ENCODE measurements at regions not wholly inside any gene's neighbourhood (a gene's known extent, or its start where the extent isn't known, plus 50 kb on each side); places are given as distances from the start of the nearest gene placed in this dataset.
"Not testable (repeated sequence)": the region's sequence is repeated elsewhere in the genome, so short reads cannot be mapped to it uniquely, and the experiment has no call there.

GRCh38 chr14:105902131-105902898 lies 375.9 kb downstream of the TMEM121 start:
- Histone ChIP-seq H3K4me3 (ENCODE audit: low read depth, low read length) (no peak overlapping the region), H3K36me3 (ENCODE audit: control insufficient read depth, insufficient read depth, low read length) (no peaks in the 10 kb centered on the region), H3K4me1 (ENCODE audit: control insufficient read depth, insufficient read depth, low read length) (no peaks in the 10 kb centered on the region), H3K9ac (ENCODE audit: low read length) (no peak overlapping the region), H3K9me3 (ENCODE audit: control insufficient read depth, insufficient read depth, low read depth, low read length) (peaks cover 82% of the 10 kb centered on the region; the same call in 1 of the 2 replicates), H3K27ac (ENCODE audit: low read depth, low read length) (no peak overlapping the region), H3K27me3 (ENCODE audit: control insufficient read depth, insufficient read depth, low read length) (no peaks in the 10 kb centered on the region)

DNA sequence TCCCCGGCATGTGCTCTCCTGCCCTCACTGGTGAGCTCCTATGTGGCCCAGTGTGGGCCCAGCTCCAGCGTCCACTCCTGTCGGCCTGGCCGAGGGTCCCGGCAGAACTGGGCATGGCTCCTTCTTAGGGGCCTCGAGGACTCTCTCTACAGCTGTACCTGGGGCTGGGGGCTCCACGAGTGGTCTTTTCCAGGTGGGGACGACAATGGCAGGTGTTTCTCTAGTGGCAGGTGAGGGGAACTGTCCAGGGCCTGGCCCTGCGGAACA lies 376.4 kb downstream of the TMEM121 start:
- H3K4me3 ChIP-seq (ENCODE audit: low read depth, low read length); H3K36me3 ChIP-seq (ENCODE audit: control insufficient read depth, insufficient read depth, low read length); H3K27ac ChIP-seq (ENCODE audit: low read depth, low read length); H3K27me3 ChIP-seq (ENCODE audit: control insufficient read depth, insufficient read depth, low read length); H3K9ac ChIP-seq (ENCODE audit: low read length); H3K4me1 ChIP-seq (ENCODE audit: control insufficient read depth, insufficient read depth, low read length): not testable (repeated sequence)
- peaks cover 82% of the 10 kb centered on the region; the same call in 1 of the 2 replicates for H3K9me3 ChIP-seq (ENCODE audit: control insufficient read depth, insufficient read depth, low read depth, low read length)

GRCh38 chr14:105903971-105904370 lies 377.6 kb downstream of the TMEM121 start:
- H3K27ac ChIP-seq (ENCODE audit: low read depth, low read length) = no peak overlapping the region
- H3K4me1 ChIP-seq (ENCODE audit: control insufficient read depth, insufficient read depth, low read length) = peaks cover 3% of the 10 kb centered on the region; the same call in 1 of the 2 replicates
- H3K9me3 ChIP-seq (ENCODE audit: control insufficient read depth, insufficient read depth, low read depth, low read length) = peaks cover 80% of the 10 kb centered on the region; the same call in 1 of the 2 replicates
- H3K4me3 ChIP-seq (ENCODE audit: low read depth, low read length) = no peak overlapping the region
- H3K36me3 ChIP-seq (ENCODE audit: control insufficient read depth, insufficient read depth, low read length) = no peaks in the 10 kb centered on the region
- H3K9ac ChIP-seq (ENCODE audit: low read length) = no peak overlapping the region
- H3K27me3 ChIP-seq (ENCODE audit: control insufficient read depth, insufficient read depth, low read length) = no peaks in the 10 kb centered on the region

DNA sequence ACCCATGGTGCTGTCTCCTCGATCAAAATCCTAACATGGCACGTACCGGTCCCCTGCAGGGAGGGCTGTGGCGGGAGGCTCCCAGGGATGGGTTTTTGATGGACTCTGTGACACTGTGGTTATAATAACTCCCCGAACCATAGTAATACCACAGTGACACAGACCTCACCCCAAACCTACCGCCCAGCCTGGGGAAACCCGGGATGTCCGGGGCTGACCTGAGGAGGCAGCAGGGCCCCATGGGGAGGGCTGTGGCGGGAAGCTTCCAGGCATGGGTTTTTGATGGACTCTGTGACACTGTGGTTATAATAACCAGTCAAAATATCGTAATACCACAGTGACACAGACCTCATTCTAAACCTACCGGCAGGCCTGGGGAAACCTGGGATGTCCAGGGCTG lies 378.0 kb downstream of the TMEM121 start:
- Histone ChIP-seq H3K27ac (ENCODE audit: low read depth, low read length) (no peak overlapping the region), H3K9me3 (ENCODE audit: control insufficient read depth, insufficient read depth, low read depth, low read length) (peaks cover 81% of the 10 kb centered on the region; the same call in 1 of the 2 replicates), H3K9ac (ENCODE audit: low read length) (no peak overlapping the region), H3K4me3 (ENCODE audit: low read depth, low read length) (no peak overlapping the region), H3K4me1 (ENCODE audit: control insufficient read depth, insufficient read depth, low read length) (peaks cover 3% of the 10 kb centered on the region; the same call in 1 of the 2 replicates), H3K27me3 (ENCODE audit: control insufficient read depth, insufficient read depth, low read length) (no peaks in the 10 kb centered on the region), H3K36me3 (ENCODE audit: control insufficient read depth, insufficient read depth, low read length) (no peaks in the 10 kb centered on the region)

DNA sequence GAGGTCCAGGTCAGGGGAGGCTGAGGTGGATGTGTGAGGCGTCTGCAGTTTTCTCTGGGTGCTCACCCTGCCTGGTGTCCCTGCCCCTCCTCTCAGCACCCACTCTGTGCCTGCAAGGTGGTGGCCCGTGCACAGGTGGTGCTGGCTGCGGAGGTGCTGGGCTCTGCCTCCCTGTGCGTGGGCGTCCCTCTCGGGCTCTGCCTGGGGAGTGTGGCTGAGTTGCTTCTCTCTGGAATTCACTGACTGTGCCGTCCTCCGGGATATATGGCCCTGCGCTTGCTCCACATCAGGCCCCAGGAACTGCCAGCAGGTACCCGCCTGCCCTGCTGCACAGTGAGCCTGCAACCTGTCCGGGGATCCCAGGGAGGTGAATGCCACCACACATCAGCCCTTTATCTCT lies 379.1 kb downstream of the TMEM121 start:
- peaks cover 82% of the 10 kb centered on the region; the same call in 1 of the 2 replicates for H3K9me3 ChIP-seq (ENCODE audit: control insufficient read depth, insufficient read depth, low read depth, low read length)

GRCh38 chr14:105907276-105907675 lies 380.9 kb downstream of the TMEM121 start:
- Histone ChIP-seq H3K4me3 (ENCODE audit: low read depth, low read length) (no peak overlapping the region), H3K27me3 (ENCODE audit: control insufficient read depth, insufficient read depth, low read length) (no peaks in the 10 kb centered on the region), H3K27ac (ENCODE audit: low read depth, low read length) (no peak overlapping the region), H3K36me3 (ENCODE audit: control insufficient read depth, insufficient read depth, low read length) (no peaks in the 10 kb centered on the region), H3K9me3 (ENCODE audit: control insufficient read depth, insufficient read depth, low read depth, low read length) (peaks cover 75% of the 10 kb centered on the region; the same call in 1 of the 2 replicates), H3K9ac (ENCODE audit: low read length) (no peak overlapping the region), H3K4me1 (ENCODE audit: control insufficient read depth, insufficient read depth, low read length) (peaks cover 3% of the 10 kb centered on the region; the same call in 1 of the 2 replicates)

More for the DNA sequence above, 379.1 kb downstream of the TMEM121 start:
- Histone ChIP-seq H3K4me1 (ENCODE audit: control insufficient read depth, insufficient read depth, low read length) (peaks cover 3% of the 10 kb centered on the region; the same call in 1 of the 2 replicates), H3K27me3 (ENCODE audit: control insufficient read depth, insufficient read depth, low read length) (no peaks in the 10 kb centered on the region), H3K4me3 (ENCODE audit: low read depth, low read length) (no peak overlapping the region), H3K36me3 (ENCODE audit: control insufficient read depth, insufficient read depth, low read length) (no peaks in the 10 kb centered on the region), H3K9ac (ENCODE audit: low read length) (no peak overlapping the region), H3K27ac (ENCODE audit: low read depth, low read length) (no peak overlapping the region)

GRCh38 chr14:105908006-105908405 lies 381.6 kb downstream of the TMEM121 start:
- no peak overlapping the region for H3K9ac ChIP-seq (ENCODE audit: low read length)
- peaks cover 3% of the 10 kb centered on the region; the same call in 1 of the 2 replicates for H3K4me1 ChIP-seq (ENCODE audit: control insufficient read depth, insufficient read depth, low read length)
- H3K27me3 ChIP-seq (ENCODE audit: control insufficient read depth, insufficient read depth, low read length) = no peaks in the 10 kb centered on the region
- H3K4me3 ChIP-seq (ENCODE audit: low read depth, low read length) = no peak overlapping the region
- no peaks in the 10 kb centered on the region for H3K36me3 ChIP-seq (ENCODE audit: control insufficient read depth, insufficient read depth, low read length)
- peaks cover 77% of the 10 kb centered on the region; the same call in 1 of the 2 replicates for H3K9me3 ChIP-seq (ENCODE audit: control insufficient read depth, insufficient read depth, low read depth, low read length)
- no peak overlapping the region for H3K27ac ChIP-seq (ENCODE audit: low read depth, low read length)

DNA sequence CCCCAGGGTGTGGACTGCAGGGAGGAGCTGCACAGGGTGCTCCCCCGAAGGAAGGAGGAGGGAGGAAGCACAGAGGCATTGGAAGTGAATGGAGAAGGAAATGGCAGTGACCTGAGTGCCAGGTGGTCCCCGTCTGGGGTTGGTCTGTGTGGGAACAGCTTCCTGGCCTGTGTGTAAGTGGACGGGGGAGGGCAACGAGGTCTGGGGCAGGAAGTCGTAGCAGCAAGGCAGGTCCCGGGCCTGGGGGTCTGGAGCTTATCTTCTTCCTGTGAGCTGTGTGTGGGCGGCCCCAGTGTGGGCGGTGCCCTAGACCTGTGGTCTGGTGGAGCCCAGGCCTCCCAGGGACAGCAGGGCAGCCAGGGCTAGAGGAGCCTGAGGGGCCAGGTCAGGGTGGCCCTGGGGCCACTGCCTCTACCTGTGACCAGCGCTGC lies 382.1 kb downstream of the TMEM121 start:
- Histone ChIP-seq H3K27me3 (ENCODE audit: control insufficient read depth, insufficient read depth, low read length) (no peaks in the 10 kb centered on the region), H3K9ac (ENCODE audit: low read length) (no peak overlapping the region), H3K4me1 (ENCODE audit: control insufficient read depth, insufficient read depth, low read length) (peaks cover 3% of the 10 kb centered on the region; the same call in 1 of the 2 replicates), H3K36me3 (ENCODE audit: control insufficient read depth, insufficient read depth, low read length) (no peaks in the 10 kb centered on the region), H3K4me3 (ENCODE audit: low read depth, low read length) (no peak overlapping the region), H3K27ac (ENCODE audit: low read depth, low read length) (no peak overlapping the region), H3K9me3 (ENCODE audit: control insufficient read depth, insufficient read depth, low read depth, low read length) (peaks cover 77% of the 10 kb centered on the region; the same call in 1 of the 2 replicates)

DNA sequence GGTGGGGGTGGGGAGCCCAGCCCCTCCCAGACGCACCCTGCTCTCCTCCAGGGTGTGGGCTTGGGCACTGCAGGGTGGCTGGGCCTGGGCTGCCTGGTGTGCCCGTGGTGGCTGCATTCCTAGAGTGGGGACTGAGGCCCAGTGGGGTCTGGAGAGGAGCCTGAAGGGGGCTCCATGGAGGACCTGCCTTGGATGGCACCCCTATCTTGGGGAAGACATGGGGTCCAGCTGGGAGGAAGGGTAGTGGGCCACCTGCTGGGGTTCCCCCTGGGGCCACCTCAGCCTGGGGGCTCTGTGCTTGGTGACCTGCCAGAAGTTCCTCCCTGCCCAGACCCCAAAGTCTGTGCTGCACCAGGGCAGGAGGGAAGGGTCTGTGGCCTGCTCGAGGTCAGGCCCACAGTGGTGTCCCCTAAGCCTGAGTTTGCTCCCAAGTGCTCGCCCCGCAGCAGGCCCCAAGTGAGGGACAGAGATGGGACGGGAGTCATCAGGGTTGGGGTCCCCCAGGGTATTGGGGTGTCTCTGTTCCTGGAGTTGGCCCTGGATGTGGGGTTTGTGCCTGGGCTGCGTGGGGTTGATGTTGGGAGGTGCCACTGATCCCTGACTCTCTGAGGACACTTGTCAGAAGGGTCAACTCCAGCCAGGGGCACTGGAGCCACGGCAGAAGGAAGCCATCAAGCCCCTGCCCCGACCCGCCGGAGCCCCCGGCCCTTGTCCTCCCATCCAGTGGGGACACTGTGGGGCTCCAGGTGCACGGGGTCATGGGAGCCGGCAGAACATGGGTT lies 382.9 kb downstream of the TMEM121 start:
- Histone ChIP-seq H3K4me3 (ENCODE audit: low read depth, low read length) (no peak overlapping the region), H3K27me3 (ENCODE audit: control insufficient read depth, insufficient read depth, low read length) (no peaks in the 10 kb centered on the region), H3K27ac (ENCODE audit: low read depth, low read length) (no peak overlapping the region), H3K4me1 (ENCODE audit: control insufficient read depth, insufficient read depth, low read length) (peaks cover 3% of the 10 kb centered on the region; the same call in 1 of the 2 replicates), H3K9me3 (ENCODE audit: control insufficient read depth, insufficient read depth, low read depth, low read length) (peaks cover 77% of the 10 kb centered on the region; the same call in 1 of the 2 replicates), H3K9ac (ENCODE audit: low read length) (no peak overlapping the region), H3K36me3 (ENCODE audit: control insufficient read depth, insufficient read depth, low read length) (no peaks in the 10 kb centered on the region)

DNA sequence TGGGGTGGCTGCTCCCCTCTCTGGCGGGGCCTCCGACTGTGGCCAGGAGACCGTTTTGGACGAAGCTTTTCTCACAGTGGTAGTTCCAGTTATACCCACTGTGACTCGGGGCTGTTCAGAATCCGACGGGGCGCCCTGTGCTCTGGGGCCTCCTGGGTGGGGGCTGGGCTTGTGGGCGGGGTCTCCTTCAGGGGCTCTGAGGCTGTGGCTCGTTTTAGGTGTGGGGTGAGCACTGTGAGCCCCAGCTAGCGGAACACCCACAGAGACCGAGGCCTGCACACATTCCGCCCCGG lies 383.4 kb downstream of the TMEM121 start:
- not testable (repeated sequence) for H3K36me3 ChIP-seq (ENCODE audit: control insufficient read depth, insufficient read depth, low read length); H3K4me3 ChIP-seq (ENCODE audit: low read depth, low read length); H3K4me1 ChIP-seq (ENCODE audit: control insufficient read depth, insufficient read depth, low read length); H3K27ac ChIP-seq (ENCODE audit: low read depth, low read length); H3K27me3 ChIP-seq (ENCODE audit: control insufficient read depth, insufficient read depth, low read length); H3K9ac ChIP-seq (ENCODE audit: low read length)
- H3K9me3 ChIP-seq (ENCODE audit: control insufficient read depth, insufficient read depth, low read depth, low read length) = peaks cover 78% of the 10 kb centered on the region; the same call in 1 of the 2 replicates

DNA sequence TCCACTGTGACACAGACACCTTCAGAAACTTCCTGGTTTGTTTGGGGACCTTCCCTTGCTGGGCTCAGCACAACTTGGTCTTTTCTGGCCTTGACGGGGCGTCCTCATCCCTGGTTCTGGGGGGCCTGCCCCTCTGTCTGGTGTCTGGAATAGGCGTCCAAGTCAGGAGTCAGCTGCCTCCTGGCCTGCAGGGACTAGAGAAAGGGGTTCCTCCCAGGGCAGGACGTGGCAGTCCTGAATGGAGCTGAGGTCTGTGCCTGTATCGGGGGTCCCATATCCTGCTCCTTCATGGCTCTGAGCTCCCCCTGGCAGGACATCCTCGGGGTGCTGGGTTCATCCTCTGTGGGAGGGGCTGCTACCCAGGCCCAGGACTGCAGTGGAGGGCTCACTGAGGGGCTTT lies 384.0 kb downstream of the TMEM121 start:
- Histone ChIP-seq H3K9me3 (ENCODE audit: control insufficient read depth, insufficient read depth, low read depth, low read length) (peaks cover 79% of the 10 kb centered on the region; the same call in 1 of the 2 replicates), H3K4me1 (ENCODE audit: control insufficient read depth, insufficient read depth, low read length) (peaks cover 3% of the 10 kb centered on the region; the same call in 1 of the 2 replicates), H3K4me3 (ENCODE audit: low read depth, low read length) (no peak overlapping the region), H3K36me3 (ENCODE audit: control insufficient read depth, insufficient read depth, low read length) (no peaks in the 10 kb centered on the region), H3K9ac (ENCODE audit: low read length) (no peak overlapping the region), H3K27ac (ENCODE audit: low read depth, low read length) (no peak overlapping the region), H3K27me3 (ENCODE audit: control insufficient read depth, insufficient read depth, low read length) (no peaks in the 10 kb centered on the region)

Data from HUES6 (cell line).